H1 (cell line): ENCODE measurements at regions not wholly inside any gene's neighbourhood (a gene's known extent, or its start where the extent isn't known, plus 50 kb on each side); places are given as distances from the start of the nearest gene placed in this dataset.

Source experiments
- CTCF ChIA-PET: fragments of 300-600 bp; sonication (Branson Sonifier 250); formaldehyde crosslinking; loops from one replicate; lab custom pipeline; 2021; ENCODE audit not compliant: partially characterized antibody; lab: Charles Lee
- POLR2A ChIA-PET: fragments of 300-600 bp; sonication (Branson Sonifier 250); formaldehyde crosslinking; loops from one replicate; lab custom pipeline; 2021; ENCODE audit warnings: inconsistent platforms; ENCODE audit not compliant: partially characterized antibody; lab: Charles Lee
- DNase-seq, 2 experiments: peaks; one replicate each; pipeline versions ENCODE4 v3.0.0 to v3.0.0-alpha.2; 2010 to 2022; ENCODE audit warnings: low spot score in 2 of 2, low read depth in 1 of 2, mixed read lengths in 1 of 2
- FAIRE-seq: peaks from 2 replicates; lab custom pipeline; 2011; peaks lifted over from hg19 to GRCh38; lab: Jason Lieb, UNC
- H2AFZ ChIP-seq: 2 replicates; pipeline ENCODE4 v1.8.1; 2012; ENCODE audit warnings: low read length, inconsistent platforms
- H2AK5ac ChIP-seq: 2 replicates; pipeline ENCODE4 v1.6.1; 2013; ENCODE audit warnings: low read depth, low read length
- H2BK120ac ChIP-seq: replicated peaks from 2 replicates; pipeline ENCODE3; 2013; ENCODE audit warnings: low read depth, low read length, inconsistent platforms
- H2BK12ac ChIP-seq: 2 replicates; pipeline ENCODE4 v1.6.1; 2013; ENCODE audit warnings: low read depth, low read length
- H2BK15ac ChIP-seq: 2 replicates; pipeline ENCODE4 v1.6.1; 2013; ENCODE audit warnings: low read length
- H2BK20ac ChIP-seq: 2 replicates; pipeline ENCODE4 v1.6.1; 2013; ENCODE audit warnings: low read length
- H2BK5ac ChIP-seq: 2 replicates; pipeline ENCODE4 v1.6.1; 2013; ENCODE audit warnings: low read depth, low read length
- H3K14ac ChIP-seq: 2 replicates; pipeline ENCODE4 v1.6.1; 2013; ENCODE audit warnings: inconsistent platforms; ENCODE audit not compliant: insufficient read length
- H3K18ac ChIP-seq: 2 replicates; pipeline ENCODE4 v1.6.1; 2013; ENCODE audit warnings: low read length; ENCODE audit errors: extremely low read depth
- H3K23ac ChIP-seq: 2 replicates; pipeline ENCODE4 v1.6.1; 2013; ENCODE audit warnings: inconsistent platforms; ENCODE audit not compliant: insufficient read length
- H3K23me2 ChIP-seq: 2 replicates; pipeline ENCODE4 v1.6.1; 2013; ENCODE audit warnings: low read depth, low read length
- H3K27ac ChIP-seq: 2 replicates; pipeline ENCODE4 v1.6.1; 2011; ENCODE audit warnings: low read depth, low read length, inconsistent platforms
- H3K27me3 ChIP-seq, 4 experiments: replicated peaks in 1 of 4; 1 replicate in 1 of 4; 2 replicates in 3 of 4; pipeline versions ENCODE4 v1.6.1 to v1.8.1; 2011 to 2013; ENCODE audit warnings: low read length in 3 of 4, mild to moderate bottlenecking in 3 of 4, inconsistent platforms in 2 of 4, mixed read lengths in 2 of 4, moderate library complexity in 1 of 4; ENCODE audit not compliant: control insufficient read depth in 3 of 4, insufficient read depth in 3 of 4; ENCODE audit errors: extremely low read depth in 1 of 4
- H3K36me3 ChIP-seq, 4 experiments: 2 replicates each; pipeline versions ENCODE4 v1.6.1 to v1.8.1; 2011 to 2013; ENCODE audit warnings: mild to moderate bottlenecking in 4 of 4, low read length in 3 of 4, moderate library complexity in 2 of 4, control low read depth in 1 of 4, inconsistent platforms in 1 of 4; ENCODE audit not compliant: insufficient read depth in 4 of 4, control insufficient read depth in 2 of 4
- H3K4ac ChIP-seq: replicated peaks from 2 replicates; pipeline ENCODE3; 2013; ENCODE audit warnings: low read length, low read depth, mixed read lengths, inconsistent platforms; ENCODE audit not compliant: insufficient read length
- H3K4me1 ChIP-seq, 4 experiments: replicated peaks in 1 of 4; 1 replicate in 1 of 4; 2 replicates in 3 of 4; pipeline versions ENCODE4 v1.6.1 to v1.8.1; 2011 to 2013; ENCODE audit warnings: low read length in 3 of 4, inconsistent platforms in 2 of 4, mixed read lengths in 1 of 4; ENCODE audit not compliant: insufficient read depth in 4 of 4, control insufficient read depth in 3 of 4
- H3K4me2 ChIP-seq, 2 experiments: 2 replicates each; pipeline versions ENCODE4 v1.6.1 to v1.8.1; 2011 to 2013; ENCODE audit warnings: low read depth in 2 of 2, low read length in 2 of 2, control low read depth in 1 of 2, inconsistent platforms in 1 of 2, mild to moderate bottlenecking in 1 of 2; ENCODE audit not compliant: insufficient read depth in 1 of 2
- H3K4me3 ChIP-seq, 4 experiments: fragments of 200-600, 300-600 bp in 1 of 4; sonication (generic), shearing (Covaris generic), sonication (Bioruptor Twin) in 1 of 4; 2 replicates each; pipeline versions ENCODE4 v1.5.1 to v1.8.1; 2011 to 2016; ENCODE audit warnings: low read length in 4 of 4, low read depth in 3 of 4, control low read depth in 2 of 4, inconsistent platforms in 2 of 4, mild to moderate bottlenecking in 2 of 4, mixed read lengths in 1 of 4, moderate library complexity in 1 of 4; ENCODE audit not compliant: insufficient read depth in 2 of 4; ENCODE audit errors: extremely low read depth in 1 of 4
- H3K56ac ChIP-seq: replicated peaks from 2 replicates; pipeline ENCODE3; 2013; ENCODE audit warnings: low read depth, mild to moderate bottlenecking, mixed read lengths, low read length, inconsistent platforms; ENCODE audit not compliant: insufficient read length
- H3K79me1 ChIP-seq: 2 replicates; pipeline ENCODE4 v1.6.1; 2013; ENCODE audit warnings: low read depth, low read length, control low read depth
- H3K79me2 ChIP-seq, 2 experiments: 2 replicates each; pipeline versions ENCODE4 v1.6.1 to v1.8.1; 2012 to 2013; ENCODE audit warnings: low read length in 2 of 2, mild to moderate bottlenecking in 2 of 2, inconsistent platforms in 1 of 2; ENCODE audit not compliant: insufficient read depth in 2 of 2, control insufficient read depth in 1 of 2
- H3K9ac ChIP-seq, 4 experiments: replicated peaks in 1 of 4; 1 replicate in 1 of 4; 2 replicates in 3 of 4; pipeline versions ENCODE4 v1.6.1 to v1.8.1; 2011 to 2013; ENCODE audit warnings: low read depth in 3 of 4, low read length in 3 of 4, control low read depth in 2 of 4, mild to moderate bottlenecking in 2 of 4, moderate library complexity in 2 of 4, inconsistent platforms in 1 of 4; ENCODE audit errors: extremely low read depth in 1 of 4
- H3K9me3 ChIP-seq, 2 experiments: 2 replicates each; pipeline versions ENCODE4 v1.6.1 to v1.8.1; 2012 to 2013; ENCODE audit warnings: mild to moderate bottlenecking in 2 of 2, moderate library complexity in 2 of 2, control low read depth in 1 of 2, inconsistent platforms in 1 of 2, low read depth in 1 of 2, low read length in 1 of 2, mixed read lengths in 1 of 2; ENCODE audit not compliant: insufficient read depth in 2 of 2
- H4K20me1 ChIP-seq, 2 experiments: replicated peaks in 1 of 2; 2 replicates each; pipeline versions ENCODE3 to v1.8.1; 2011 to 2013; ENCODE audit warnings: inconsistent platforms in 2 of 2, low read length in 2 of 2, mild to moderate bottlenecking in 1 of 2; ENCODE audit not compliant: insufficient read depth in 2 of 2, control insufficient read depth in 1 of 2
- H4K5ac ChIP-seq: 2 replicates; pipeline ENCODE4 v1.6.1; 2013; ENCODE audit warnings: low read length, low read depth, mixed read lengths, inconsistent platforms; ENCODE audit not compliant: insufficient read length
- H4K8ac ChIP-seq: 2 replicates; pipeline ENCODE4 v1.8.0; 2013; ENCODE audit warnings: mild to moderate bottlenecking, moderate library complexity, low read length, inconsistent platforms; ENCODE audit not compliant: insufficient read depth; ENCODE audit errors: extremely low read depth
- H4K91ac ChIP-seq: replicated peaks from 2 replicates; pipeline ENCODE3; 2013; ENCODE audit warnings: low read length, mixed read lengths, inconsistent platforms; ENCODE audit not compliant: insufficient read length
- CREB1 ChIP-seq: IDR thresholded peaks from 2 replicates; pipeline ENCODE4 v1.6.1; 2012; ENCODE audit warnings: inconsistent platforms
- E2F6 ChIP-seq: IDR thresholded peaks from 2 replicates; pipeline ENCODE4 v1.6.1; 2012; ENCODE audit warnings: inconsistent platforms
- KDM1A ChIP-seq: fragments of 200-600, 300-600 bp; sonication (generic); IDR thresholded peaks from 2 replicates; pipeline ENCODE4 v1.7.1; 2016; ENCODE audit warnings: mild to moderate bottlenecking, low read length, borderline replicate concordance
- RNF2 ChIP-seq: fragments of 200-900, 300-1000 bp; sonication (generic); IDR thresholded peaks from 2 replicates; pipeline ENCODE4 v1.7.1; 2016; ENCODE audit warnings: borderline replicate concordance, low read depth, mild to moderate bottlenecking, antibody characterized with exemption, low read length; ENCODE audit not compliant: poor library complexity, severe bottlenecking; ENCODE audit errors: missing control alignments
- YY1 ChIP-seq: IDR thresholded peaks from 2 replicates; pipeline ENCODE4 v1.6.1; 2011; ENCODE audit warnings: low read depth, mild to moderate bottlenecking, low read length
- WGBS, 2 experiments: shearing (Covaris generic) in 1 of 2; methylation state at CpG; one replicate each; pipeline versions ENCODE4 v1.1.6 to v1.1.7; 2013 to 2015; ENCODE audit warnings: low lambda C conversion rate in 2 of 2, mixed read lengths in 2 of 2, inconsistent platforms in 1 of 2, low coverage in 1 of 2, missing lambda C conversion rate in 1 of 2; ENCODE audit not compliant: insufficient replicate concordance in 2 of 2, insufficient coverage in 1 of 2, insufficient read length in 1 of 2; ENCODE audit errors: extremely low coverage in 1 of 2, missing lambda C conversion rate in 1 of 2; 5-methylcytosine and 5-hydroxymethylcytosine counted together
- TF ChIP-seq, protein P1 (sequence below): IDR thresholded peaks from 2 replicates; pipeline ENCODE4 v1.6.1; 2012; ENCODE audit warnings: inconsistent platforms

GRCh38 chr2:134773335-134773734, 54.5 kb upstream of the TMEM163 start:
- H3K23ac ChIP-seq: no peak overlapping the region
- CTCF ChIA-PET: interaction anchor here (2.1 kb wide), 1 partner anchor 13 kb away, joined by 6 read pairs; no protein-coding TSS in a partner anchor
- H3K27ac ChIP-seq: no peak overlapping the region
- 0 out of 2 replicates have a peak overlapping the region, but pooled peaks have one; percentile 61 for H2BK5ac ChIP-seq
- H4K20me1 ChIP-seq: no peaks in the 10 kb centered on the region
- POLR2A ChIA-PET: no interaction called here
- H3K56ac ChIP-seq: no peak overlapping the region
- H3K79me2 ChIP-seq: no peaks in the 10 kb centered on the region
- H3K14ac ChIP-seq: no peak overlapping the region
- no peaks in the 10 kb centered on the region for H3K36me3 ChIP-seq
- H4K5ac ChIP-seq: no peak overlapping the region
- H2BK15ac ChIP-seq: no peak overlapping the region
- no peak overlapping the region for H3K9ac ChIP-seq
- H3K9me3 ChIP-seq: no peaks in the 10 kb centered on the region
- H3K79me1 ChIP-seq: no peaks in the 10 kb centered on the region
- H3K4me2 ChIP-seq: peak overlapping the region; percentile 3 to 21; a peak in 2 of 4 replicates
- H2BK120ac ChIP-seq: peak overlapping the region; percentile 70
- H4K91ac ChIP-seq: peak overlapping the region; percentile 29
- no peak overlapping the region for H4K8ac ChIP-seq
- no peak overlapping the region for H3K18ac ChIP-seq
- H3K4me1 ChIP-seq: peaks cover 6 to 19% (median 11%) of the 10 kb centered on the region in 4 experiments; a peak in 6 of 7 replicates
- no peak overlapping the region for H3K4ac ChIP-seq
- no peak overlapping the region for H2AFZ ChIP-seq
- TF ChIP-seq KDM1A: 0 out of 2 replicates have a peak, but pooled peaks have one; percentile 15
- TF ChIP-seq, protein P1, sequence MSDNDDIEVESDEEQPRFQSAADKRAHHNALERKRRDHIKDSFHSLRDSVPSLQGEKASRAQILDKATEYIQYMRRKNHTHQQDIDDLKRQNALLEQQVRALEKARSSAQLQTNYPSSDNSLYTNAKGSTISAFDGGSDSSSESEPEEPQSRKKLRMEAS: peak; percentile 75
- no peak for TF ChIP-seq RNF2
- 0 out of 2 replicates have a peak, but pooled peaks have one; percentile 8 for TF ChIP-seq E2F6
- TF ChIP-seq CREB1: 0 out of 2 replicates have a peak, but pooled peaks have one; percentile 11
- peak; percentile 47; the same call in 1 of the 2 replicates for TF ChIP-seq YY1
- WGBS, 2 experiments: 69% methylated on average over 7 of the region's 7 CpGs; no CpG with 5 or more reads in 1 of the 2 experiments
- H2BK20ac ChIP-seq: no peak overlapping the region
- no peak for FAIRE-seq
- no peaks in the 10 kb centered on the region for H3K23me2 ChIP-seq
- no peaks in the 10 kb centered on the region for H3K27me3 ChIP-seq
- peak overlapping the region; percentile 71 for H2BK12ac ChIP-seq
- peak in 1 of 2 experiments; percentile 53 for DNase-seq
- H2AK5ac ChIP-seq: no peak overlapping the region
- H3K4me3 ChIP-seq: no peak overlapping the region
